ENCODE measurements at regions not wholly inside any gene's neighbourhood (a gene's known extent, or its start where the extent isn't known, plus 50 kb on each side); places are given as distances from the start of the nearest gene placed in this dataset.

- H3K4me1 ChIP-seq (ENCODE audit: insufficient read depth, insufficient read length), result no peaks in the 10 kb centered on the region
- no peak overlapping the region for H3K9ac ChIP-seq (ENCODE audit: insufficient read length, low read depth)
- no peak for DNase-seq (ENCODE audit: low read depth, low spot score)
These were observed 457.7 kb downstream of the CETN3 start for GRCh38 chr5:89951876-89952275.

GRCh38 chr5:89950234-89950633 lies 459.3 kb downstream of the CETN3 start:
- no peaks in the 10 kb centered on the region for H3K27me3 ChIP-seq (ENCODE audit: insufficient read depth, insufficient read length)
- no peak for DNase-seq (ENCODE audit: low read depth, low spot score)
- H3K9ac ChIP-seq (ENCODE audit: insufficient read length, low read depth), result no peak overlapping the region
- TF ChIP-seq YY1 (IDR thresholded peaks at IDR 0.05; ENCODE audit: insufficient read depth, insufficient read length) (no peak), ZNF274 (IDR thresholded peaks at IDR 0.05; ENCODE audit: low read depth, low read length) (no peak)
- H3K9me3 ChIP-seq (ENCODE audit: insufficient read depth, low read length), result no peaks in the 10 kb centered on the region
- H3K36me3 ChIP-seq (ENCODE audit: insufficient read depth, insufficient read length, low read length), result no peaks in the 10 kb centered on the region
- no peak overlapping the region for H3K4me3 ChIP-seq (ENCODE audit: insufficient read length, low read depth)
- H3K4me1 ChIP-seq (ENCODE audit: insufficient read depth, insufficient read length), result no peaks in the 10 kb centered on the region

More at GRCh38 chr5:89951876-89952275, 457.7 kb downstream of the CETN3 start:
- no peak for TF ChIP-seq YY1 (IDR thresholded peaks at IDR 0.05; ENCODE audit: insufficient read depth, insufficient read length)
- Histone ChIP-seq H3K4me3 (ENCODE audit: insufficient read length, low read depth) (no peak overlapping the region), H3K36me3 (ENCODE audit: insufficient read depth, insufficient read length, low read length) (no peaks in the 10 kb centered on the region), H3K9me3 (ENCODE audit: insufficient read depth, low read length) (no peaks in the 10 kb centered on the region), H3K27me3 (ENCODE audit: insufficient read depth, insufficient read length) (no peaks in the 10 kb centered on the region)

DNA sequence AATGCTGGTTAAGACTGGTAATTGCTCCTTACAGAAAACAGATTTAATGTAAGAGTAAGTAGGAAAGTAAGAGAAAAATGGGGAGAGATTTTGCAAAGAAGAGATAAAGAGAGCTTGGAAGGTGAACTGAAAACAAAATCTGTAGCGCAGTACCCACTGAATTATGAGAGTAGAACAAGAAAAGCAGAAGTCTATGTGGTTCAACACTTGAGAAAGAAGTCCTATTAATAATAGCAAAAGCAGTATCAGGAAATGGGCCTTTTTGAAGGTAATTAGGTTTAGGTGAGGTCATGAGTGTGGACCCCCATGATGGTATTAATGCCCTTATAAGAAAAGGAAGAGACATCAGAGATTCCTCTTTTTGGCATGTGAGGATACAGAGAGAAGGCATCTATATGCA lies 460.6 kb downstream of the CETN3 start:
- Histone ChIP-seq H3K9me3 (ENCODE audit: insufficient read depth, low read length) (no peaks in the 10 kb centered on the region), H3K27me3 (ENCODE audit: insufficient read depth, insufficient read length) (no peaks in the 10 kb centered on the region), H3K4me1 (ENCODE audit: insufficient read depth, insufficient read length) (no peaks in the 10 kb centered on the region), H3K4me3 (ENCODE audit: insufficient read length, low read depth) (no peak overlapping the region), H3K36me3 (ENCODE audit: insufficient read depth, insufficient read length, low read length) (no peaks in the 10 kb centered on the region), H3K9ac (ENCODE audit: insufficient read length, low read depth) (no peak overlapping the region)
- no peak for DNase-seq (ENCODE audit: low read depth, low spot score)
- no peak for TF ChIP-seq ZNF274 (IDR thresholded peaks at IDR 0.05; ENCODE audit: low read depth, low read length)
- no peak for TF ChIP-seq YY1 (IDR thresholded peaks at IDR 0.05; ENCODE audit: insufficient read depth, insufficient read length)
- no peak for TF ChIP-seq SUZ12 (IDR thresholded peaks at IDR 0.05; ENCODE audit: extremely low read depth, insufficient read depth, insufficient read length)

- no peak for DNase-seq (ENCODE audit: low read depth, low spot score)
- H3K36me3 ChIP-seq (ENCODE audit: insufficient read depth, insufficient read length, low read length), result no peaks in the 10 kb centered on the region
- no peaks in the 10 kb centered on the region for H3K27me3 ChIP-seq (ENCODE audit: insufficient read depth, insufficient read length)
- H3K9ac ChIP-seq (ENCODE audit: insufficient read length, low read depth), result no peak overlapping the region
- H3K4me3 ChIP-seq (ENCODE audit: insufficient read length, low read depth), result no peak overlapping the region
- H3K4me1 ChIP-seq (ENCODE audit: insufficient read depth, insufficient read length), result no peaks in the 10 kb centered on the region
- no peaks in the 10 kb centered on the region for H3K9me3 ChIP-seq (ENCODE audit: insufficient read depth, low read length)
- TF ChIP-seq YY1 (IDR thresholded peaks at IDR 0.05; ENCODE audit: insufficient read depth, insufficient read length), result no peak
- TF ChIP-seq ZNF274 (IDR thresholded peaks at IDR 0.05; ENCODE audit: low read depth, low read length), result no peak
- TF ChIP-seq SUZ12 (IDR thresholded peaks at IDR 0.05; ENCODE audit: extremely low read depth, insufficient read depth, insufficient read length), result no peak
These were observed 462.6 kb downstream of the CETN3 start for GRCh38 chr5:89946916-89947315.

- DNase-seq (ENCODE audit: low read depth, low spot score), result no peak
- Histone ChIP-seq H3K4me1 (ENCODE audit: insufficient read depth, insufficient read length) (no peaks in the 10 kb centered on the region), H3K9me3 (ENCODE audit: insufficient read depth, low read length) (no peaks in the 10 kb centered on the region), H3K9ac (ENCODE audit: insufficient read length, low read depth) (no peak overlapping the region), H3K4me3 (ENCODE audit: insufficient read length, low read depth) (no peak overlapping the region), H3K27me3 (ENCODE audit: insufficient read depth, insufficient read length) (no peaks in the 10 kb centered on the region), H3K36me3 (ENCODE audit: insufficient read depth, insufficient read length, low read length) (no peaks in the 10 kb centered on the region)
- TF ChIP-seq YY1 (IDR thresholded peaks at IDR 0.05; ENCODE audit: insufficient read depth, insufficient read length), result no peak
- TF ChIP-seq SUZ12 (IDR thresholded peaks at IDR 0.05; ENCODE audit: extremely low read depth, insufficient read depth, insufficient read length), result no peak
- TF ChIP-seq ZNF274 (IDR thresholded peaks at IDR 0.05; ENCODE audit: low read depth, low read length), result no peak
These were observed 463.0 kb downstream of the CETN3 start for GRCh38 chr5:89946508-89946907.

DNA sequence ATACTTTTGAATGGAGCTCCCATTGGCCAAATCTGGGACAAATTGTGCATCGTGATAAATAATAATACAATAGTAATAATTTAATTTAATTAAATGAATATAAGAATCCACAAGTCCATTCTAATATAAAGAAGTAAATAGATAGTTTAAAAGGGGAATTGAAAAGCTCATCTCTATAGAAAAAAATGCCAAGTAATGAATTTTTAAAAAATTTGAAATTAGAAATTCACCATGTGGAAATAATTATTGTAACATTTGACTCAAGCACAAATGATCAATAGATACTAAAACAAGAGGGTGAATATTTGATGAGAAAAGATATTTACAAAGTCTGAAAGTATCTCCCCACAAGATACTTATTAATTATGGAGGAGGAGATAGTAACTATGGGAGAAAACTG lies 467.4 kb downstream of the CETN3 start:
- no peaks in the 10 kb centered on the region for H3K27me3 ChIP-seq (ENCODE audit: insufficient read depth, insufficient read length)
- H3K9ac ChIP-seq (ENCODE audit: insufficient read length, low read depth), result no peak overlapping the region
- TF ChIP-seq ZNF274 (IDR thresholded peaks at IDR 0.05; ENCODE audit: low read depth, low read length), result no peak
- TF ChIP-seq YY1 (IDR thresholded peaks at IDR 0.05; ENCODE audit: insufficient read depth, insufficient read length), result no peak
- no peak for TF ChIP-seq SUZ12 (IDR thresholded peaks at IDR 0.05; ENCODE audit: extremely low read depth, insufficient read depth, insufficient read length)
- no peaks in the 10 kb centered on the region for H3K36me3 ChIP-seq (ENCODE audit: insufficient read depth, insufficient read length, low read length)
- no peaks in the 10 kb centered on the region for H3K9me3 ChIP-seq (ENCODE audit: insufficient read depth, low read length)
- no peak for DNase-seq (ENCODE audit: low read depth, low spot score)
- no peaks in the 10 kb centered on the region for H3K4me1 ChIP-seq (ENCODE audit: insufficient read depth, insufficient read length)
- H3K4me3 ChIP-seq (ENCODE audit: insufficient read length, low read depth), result no peak overlapping the region

DNA sequence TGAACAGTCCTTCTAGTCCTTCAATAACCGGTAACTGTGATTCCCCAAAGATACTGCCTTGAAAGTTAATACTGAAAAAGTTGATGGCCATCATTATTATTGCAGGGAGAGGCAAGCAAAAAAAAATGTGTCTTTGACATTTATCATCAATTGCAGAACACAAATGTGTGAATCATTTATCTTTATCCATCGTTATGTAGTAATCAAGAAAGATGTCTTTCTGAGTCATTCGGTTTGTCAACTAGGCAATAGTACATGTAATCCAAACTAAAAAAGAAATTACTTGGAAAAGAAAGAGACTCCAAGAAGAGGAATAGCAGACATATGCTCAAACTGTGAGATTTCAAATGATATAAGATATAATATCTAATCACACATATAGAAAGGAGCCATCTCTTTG lies 473.0 kb downstream of the CETN3 start:
- Histone ChIP-seq H3K9ac (ENCODE audit: insufficient read length, low read depth) (no peak overlapping the region), H3K27me3 (ENCODE audit: insufficient read depth, insufficient read length) (no peaks in the 10 kb centered on the region), H3K4me1 (ENCODE audit: insufficient read depth, insufficient read length) (no peaks in the 10 kb centered on the region), H3K9me3 (ENCODE audit: insufficient read depth, low read length) (no peaks in the 10 kb centered on the region), H3K36me3 (ENCODE audit: insufficient read depth, insufficient read length, low read length) (no peaks in the 10 kb centered on the region), H3K4me3 (ENCODE audit: insufficient read length, low read depth) (no peak overlapping the region)
- TF ChIP-seq ZNF274 (IDR thresholded peaks at IDR 0.05; ENCODE audit: low read depth, low read length), result no peak
- TF ChIP-seq SUZ12 (IDR thresholded peaks at IDR 0.05; ENCODE audit: extremely low read depth, insufficient read depth, insufficient read length), result no peak
- no peak for TF ChIP-seq YY1 (IDR thresholded peaks at IDR 0.05; ENCODE audit: insufficient read depth, insufficient read length)
- no peak for DNase-seq (ENCODE audit: low read depth, low spot score)

DNA sequence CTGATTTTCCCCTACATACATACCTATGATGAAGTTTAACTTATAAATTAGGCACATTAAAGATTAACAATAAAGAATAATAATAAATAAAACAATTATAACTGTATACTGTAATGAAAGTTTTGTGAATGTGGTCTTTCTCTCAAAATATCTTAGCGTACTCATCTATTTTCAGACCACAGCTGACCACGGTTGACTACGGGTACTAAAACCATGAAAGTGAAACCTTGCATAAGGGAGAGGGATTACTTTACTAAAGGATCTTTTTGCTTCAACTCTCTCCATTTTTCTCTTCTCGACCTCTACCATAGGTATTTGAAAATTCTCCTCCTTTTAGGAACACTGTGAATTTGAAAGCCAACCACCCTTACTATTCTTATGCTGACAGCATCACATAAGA lies 475.5 kb downstream of the CETN3 start:
- DNase-seq (ENCODE audit: low read depth, low spot score), result no peak
- Histone ChIP-seq H3K4me1 (ENCODE audit: insufficient read depth, insufficient read length) (no peaks in the 10 kb centered on the region), H3K9me3 (ENCODE audit: insufficient read depth, low read length) (no peaks in the 10 kb centered on the region), H3K9ac (ENCODE audit: insufficient read length, low read depth) (no peak overlapping the region), H3K36me3 (ENCODE audit: insufficient read depth, insufficient read length, low read length) (no peaks in the 10 kb centered on the region), H3K27me3 (ENCODE audit: insufficient read depth, insufficient read length) (no peaks in the 10 kb centered on the region), H3K4me3 (ENCODE audit: insufficient read length, low read depth) (no peak overlapping the region)
- no peak for TF ChIP-seq YY1 (IDR thresholded peaks at IDR 0.05; ENCODE audit: insufficient read depth, insufficient read length)
- no peak for TF ChIP-seq ZNF274 (IDR thresholded peaks at IDR 0.05; ENCODE audit: low read depth, low read length)
- TF ChIP-seq SUZ12 (IDR thresholded peaks at IDR 0.05; ENCODE audit: extremely low read depth, insufficient read depth, insufficient read length), result no peak

Data from NT2/D1 (cell line).